Upper lobe of right lung (tissue), 1 donor: ENCODE measurements at regions not wholly inside any gene's neighbourhood (a gene's known extent, or its start where the extent isn't known, plus 50 kb on each side); places are given as distances from the start of the nearest gene placed in this dataset.
A peak's percentile ranks its signal among the peaks of the same experiment; 100 is the strongest.

Experiments
- ATAC-seq: fragments of 200-7000 bp; cut with Tn5 transposase; one replicate; pipeline ENCODE4 v1.9.1; 2020; ENCODE audit warnings: mild to moderate bottlenecking, moderate library complexity
- DNase-seq: peaks from one replicate; pipeline ENCODE4 v3.0.0-alpha.2; 2020
- H3K27ac ChIP-seq: fragments of 200-600 bp; one replicate; pipeline ENCODE4 v1.8.0; 2022
- H3K27me3 ChIP-seq: fragments of 200-600 bp; one replicate; pipeline ENCODE4 v1.8.0; 2022; ENCODE audit warnings: mild to moderate bottlenecking
- H3K36me3 ChIP-seq: fragments of 200-600 bp; one replicate; pipeline ENCODE4 v1.8.0; 2022
- H3K4me1 ChIP-seq: fragments of 200-600 bp; one replicate; pipeline ENCODE4 v1.8.0; 2022
- H3K4me3 ChIP-seq: fragments of 200-600 bp; one replicate; pipeline ENCODE4 v1.8.0; 2022; ENCODE audit warnings: mild to moderate bottlenecking
- H3K9me3 ChIP-seq: fragments of 200-600 bp; one replicate; pipeline ENCODE4 v1.8.0; 2022
- intact Hi-C: fragments of 100-400 bp; cut with DNase I; formaldehyde crosslinking; loops from one replicate; pipeline ENCODE4 v1.11.0; 2022
- TF ChIP-seq, protein P1 (sequence below): fragments of 200-600 bp; IDR thresholded peaks from one replicate; pipeline ENCODE4 v1.8.0; 2022; ENCODE audit warnings: antibody characterized with exemption
- donor health status: DM: no; HTN: yes; CAD: no; lungs with severe emphysema.

DNA sequence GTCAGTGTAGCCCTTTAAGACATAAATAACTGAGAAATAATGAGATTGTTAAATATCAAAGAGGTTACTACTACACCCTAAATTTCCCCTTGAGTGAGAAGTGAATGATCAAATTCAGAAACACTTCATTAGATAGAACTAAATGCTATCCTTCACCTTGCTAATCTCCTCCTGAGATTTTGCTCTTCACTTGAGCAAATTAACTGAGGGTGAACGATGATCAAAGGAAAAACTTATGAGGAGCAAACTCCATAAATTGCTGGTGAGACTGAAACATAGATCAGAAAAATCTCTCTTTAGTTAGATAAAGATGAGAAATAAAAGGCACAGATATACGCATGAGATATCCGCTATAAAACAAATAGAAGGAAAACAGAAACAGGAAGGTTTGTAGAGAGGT is 63.1 kb upstream of the TANC1 start:
- TF ChIP-seq, protein P1, sequence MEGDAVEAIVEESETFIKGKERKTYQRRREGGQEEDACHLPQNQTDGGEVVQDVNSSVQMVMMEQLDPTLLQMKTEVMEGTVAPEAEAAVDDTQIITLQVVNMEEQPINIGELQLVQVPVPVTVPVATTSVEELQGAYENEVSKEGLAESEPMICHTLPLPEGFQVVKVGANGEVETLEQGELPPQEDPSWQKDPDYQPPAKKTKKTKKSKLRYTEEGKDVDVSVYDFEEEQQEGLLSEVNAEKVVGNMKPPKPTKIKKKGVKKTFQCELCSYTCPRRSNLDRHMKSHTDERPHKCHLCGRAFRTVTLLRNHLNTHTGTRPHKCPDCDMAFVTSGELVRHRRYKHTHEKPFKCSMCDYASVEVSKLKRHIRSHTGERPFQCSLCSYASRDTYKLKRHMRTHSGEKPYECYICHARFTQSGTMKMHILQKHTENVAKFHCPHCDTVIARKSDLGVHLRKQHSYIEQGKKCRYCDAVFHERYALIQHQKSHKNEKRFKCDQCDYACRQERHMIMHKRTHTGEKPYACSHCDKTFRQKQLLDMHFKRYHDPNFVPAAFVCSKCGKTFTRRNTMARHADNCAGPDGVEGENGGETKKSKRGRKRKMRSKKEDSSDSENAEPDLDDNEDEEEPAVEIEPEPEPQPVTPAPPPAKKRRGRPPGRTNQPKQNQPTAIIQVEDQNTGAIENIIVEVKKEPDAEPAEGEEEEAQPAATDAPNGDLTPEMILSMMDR, result no peak
- intact Hi-C loops, result no loop called here
- DNase-seq (no peak), ATAC-seq (no peak)
- Histone ChIP-seq H3K4me3 (no peak overlapping the region), H3K36me3 (no peaks in the 10 kb centered on the region), H3K4me1 (no peaks in the 10 kb centered on the region), H3K27ac (no peak overlapping the region), H3K27me3 (no peaks in the 10 kb centered on the region), H3K9me3 (no peaks in the 10 kb centered on the region)

DNA sequence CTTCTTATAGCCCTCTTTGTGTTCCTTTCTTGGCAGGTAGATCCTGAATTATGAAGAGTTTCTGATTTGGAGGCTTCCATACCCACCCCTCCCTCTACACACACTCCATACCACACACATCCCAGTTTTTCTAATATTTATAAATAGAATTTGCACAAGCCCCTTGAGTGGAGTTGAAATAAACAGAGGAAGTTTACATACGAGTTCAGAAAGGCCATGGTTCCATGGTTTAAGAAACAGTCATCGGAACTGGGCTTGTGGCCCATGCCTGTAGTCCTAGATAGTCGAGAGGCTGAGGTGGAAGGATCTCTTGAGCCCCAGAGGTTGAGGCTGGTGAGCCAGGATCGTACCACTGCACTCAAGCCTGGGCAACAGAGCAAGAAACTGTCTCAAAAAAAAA is 62.7 kb upstream of the TANC1 start:
- Histone ChIP-seq H3K36me3 (no peaks in the 10 kb centered on the region), H3K4me3 (no peak overlapping the region), H3K9me3 (no peaks in the 10 kb centered on the region), H3K4me1 (no peaks in the 10 kb centered on the region), H3K27me3 (no peaks in the 10 kb centered on the region), H3K27ac (no peak overlapping the region)
- intact Hi-C loops, result no loop called here
- TF ChIP-seq, protein P1, result no peak
- DNase-seq (no peak), ATAC-seq (peak; percentile 42)

DNA sequence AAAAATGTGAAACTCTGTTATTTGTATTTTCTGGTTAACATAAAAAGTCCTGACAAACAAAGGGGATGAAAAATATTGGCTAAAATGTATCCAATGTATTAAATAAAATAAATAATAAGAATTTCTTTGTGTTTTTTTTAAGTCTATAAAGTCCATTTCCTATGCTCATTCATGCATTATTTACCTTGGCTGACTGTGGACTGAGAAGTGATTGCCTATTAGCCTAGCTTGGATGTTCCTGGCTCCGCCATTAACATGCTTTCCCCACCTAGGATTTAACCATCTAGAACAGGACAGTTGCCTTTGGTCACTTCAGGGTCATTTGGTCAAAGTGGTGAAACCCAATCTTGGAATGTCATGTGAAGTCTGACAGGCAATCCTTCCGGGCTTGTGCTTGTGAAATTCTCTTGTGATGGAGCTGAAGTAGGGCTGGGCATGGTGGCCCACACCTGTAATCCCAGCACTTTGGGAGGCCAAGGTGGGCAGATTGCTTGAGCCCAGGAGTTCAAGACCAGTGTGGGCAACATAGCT is 60.4 kb upstream of the TANC1 start:
- intact Hi-C loops, result no loop called here
- no peak for DNase-seq

DNA sequence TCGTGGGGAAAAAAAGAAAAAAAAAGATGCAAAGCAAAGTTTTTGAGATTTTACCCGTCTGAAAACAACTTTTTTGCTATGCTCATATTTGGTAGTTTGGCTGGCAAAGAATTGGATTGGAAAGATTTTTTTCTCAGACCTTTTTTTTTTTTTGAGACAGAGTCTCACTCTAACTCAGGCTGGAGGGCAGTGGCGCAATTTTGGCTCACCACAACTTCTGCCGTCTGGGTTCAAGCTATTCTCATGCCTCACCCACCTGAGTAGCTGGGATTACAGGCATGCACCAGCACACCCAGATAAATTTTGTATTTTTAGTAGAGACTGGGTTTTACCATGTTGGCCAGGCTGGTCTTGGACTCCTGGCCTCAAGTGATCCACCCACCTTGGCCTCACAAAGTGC is 56.3 kb upstream of the TANC1 start:
- ATAC-seq (no peak), DNase-seq (no peak)
- Histone ChIP-seq H3K4me3 (no peak overlapping the region), H3K9me3 (no peaks in the 10 kb centered on the region), H3K27me3 (no peaks in the 10 kb centered on the region), H3K27ac (no peak overlapping the region), H3K36me3 (no peaks in the 10 kb centered on the region), H3K4me1 (no peaks in the 10 kb centered on the region)
- intact Hi-C loops, result no loop called here
- TF ChIP-seq, protein P1, result no peak

More for the DNA sequence above, 60.4 kb upstream of the TANC1 start:
- Histone ChIP-seq H3K36me3 (no peaks in the 10 kb centered on the region), H3K4me1 (no peaks in the 10 kb centered on the region), H3K27me3 (no peaks in the 10 kb centered on the region), H3K4me3 (no peak overlapping the region), H3K9me3 (no peaks in the 10 kb centered on the region), H3K27ac (no peak overlapping the region)
- TF ChIP-seq, protein P1, result no peak
- ATAC-seq, result no peak

DNA sequence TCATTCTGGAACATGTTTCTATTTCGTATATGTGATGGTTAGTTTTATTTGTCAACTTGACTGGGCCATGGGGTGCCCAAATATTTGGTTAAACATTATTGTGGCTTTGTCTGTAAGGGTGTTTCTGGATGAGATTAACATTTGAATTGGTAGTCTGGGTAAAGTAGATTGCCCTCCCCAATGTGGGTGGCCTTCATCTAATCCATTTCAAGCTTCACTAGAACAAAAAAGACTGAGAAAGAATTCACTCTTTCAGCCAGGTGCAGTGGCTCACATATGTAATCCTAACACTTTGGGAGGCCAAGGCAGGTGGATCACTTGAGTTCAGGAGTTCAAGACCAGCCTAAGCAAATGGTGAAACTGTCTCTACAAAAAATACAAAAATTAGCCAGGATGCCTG is 55.7 kb upstream of the TANC1 start:
- Histone ChIP-seq H3K27ac (no peak overlapping the region), H3K4me1 (no peaks in the 10 kb centered on the region), H3K36me3 (no peaks in the 10 kb centered on the region), H3K9me3 (no peaks in the 10 kb centered on the region), H3K27me3 (no peaks in the 10 kb centered on the region), H3K4me3 (no peak overlapping the region)
- no peak for ATAC-seq
- intact Hi-C loops, result no loop called here
- TF ChIP-seq, protein P1, result no peak
- no peak for DNase-seq

DNA sequence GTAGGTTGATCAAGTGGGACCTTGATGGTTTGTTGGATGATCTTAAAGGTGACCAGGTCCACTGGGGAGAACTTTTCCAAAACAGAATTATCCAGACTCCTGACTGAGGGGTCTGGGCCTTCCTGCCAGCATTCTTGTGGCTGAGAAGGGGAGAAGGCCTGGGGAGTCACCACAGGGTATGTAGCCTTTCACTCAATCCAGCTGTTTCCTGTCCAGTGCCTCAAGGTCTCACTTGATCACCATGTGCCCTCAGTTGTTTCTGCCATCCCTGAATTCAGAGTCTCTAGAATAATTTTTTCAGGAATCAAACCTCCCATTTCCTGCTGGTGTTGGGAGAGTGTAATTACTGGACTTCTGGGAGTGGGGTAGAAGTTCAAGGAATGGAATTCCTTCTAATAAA is 54.4 kb upstream of the TANC1 start:
- no peaks in the 10 kb centered on the region for H3K9me3 ChIP-seq
- H3K4me3 ChIP-seq, result no peak overlapping the region
- TF ChIP-seq, protein P1, result no peak
- intact Hi-C loops, result no loop called here
- DNase-seq (no peak), ATAC-seq (no peak)
- no peaks in the 10 kb centered on the region for H3K4me1 ChIP-seq
- H3K27me3 ChIP-seq, result no peaks in the 10 kb centered on the region
- no peak overlapping the region for H3K27ac ChIP-seq
- no peaks in the 10 kb centered on the region for H3K36me3 ChIP-seq
